Heart left ventricle (tissue), 16 donors: ENCODE measurements at regions not wholly inside any gene's neighbourhood (a gene's known extent, or its start where the extent isn't known, plus 50 kb on each side); places are given as distances from the start of the nearest gene placed in this dataset.
"Not testable (repeated sequence)": the region's sequence is repeated elsewhere in the genome, so short reads cannot be mapped to it uniquely, and the experiment has no call there.

Experiments
- ATAC-seq, 4 donors: fragments of 200-7000 bp; cut with Tn5 transposase; one replicate each; pipeline ENCODE4 v1.9.1; 2020 to 2022; ENCODE audit warnings: moderate library complexity in 4 of 4, mild to moderate bottlenecking in 3 of 4, moderate number of reproducible peaks in 1 of 4
- DNase-seq, 5 donors: peaks; one replicate each; pipeline ENCODE4 v3.0.0-alpha.2; 2020
- H3K27ac ChIP-seq, 12 donors: fragments of 200-600 bp; sonication (generic) in 4 of 12; one replicate each; pipeline versions ENCODE4 v1.5.0 to v1.8.0; 2016 to 2022; ENCODE audit warnings: mild to moderate bottlenecking in 2 of 12
- H3K27me3 ChIP-seq, 9 donors: fragments of 200-600 bp; sonication (generic) in 2 of 9; one replicate each; pipeline versions ENCODE4 v1.5.1 to v1.8.0; 2016 to 2022; ENCODE audit warnings: mild to moderate bottlenecking in 3 of 9
- H3K36me3 ChIP-seq, 9 donors: fragments of 200-600 bp; sonication (generic) in 2 of 9; one replicate each; pipeline versions ENCODE4 v1.5.0 to v1.8.0; 2018 to 2022; ENCODE audit warnings: mild to moderate bottlenecking in 2 of 9
- H3K4me1 ChIP-seq, 12 donors: fragments of 200-600 bp; sonication (generic) in 4 of 12; one replicate each; pipeline versions ENCODE4 v1.5.0 to v1.8.0; 2016 to 2022; ENCODE audit warnings: mild to moderate bottlenecking in 3 of 12
- H3K4me3 ChIP-seq, 12 donors: fragments of 200-600 bp; sonication (generic) in 4 of 12; one replicate each; pipeline versions ENCODE4 v1.5.0 to v1.8.0; 2017 to 2022; ENCODE audit warnings: mild to moderate bottlenecking in 9 of 12, moderate library complexity in 4 of 12
- H3K9me3 ChIP-seq, 12 donors: fragments of 200-600 bp; sonication (generic) in 4 of 12; one replicate each; pipeline versions ENCODE4 v1.5.0 to v1.8.0; 2016 to 2022; ENCODE audit warnings: mild to moderate bottlenecking in 1 of 12
- POLR2A ChIP-seq, 2 donors: fragments of 450-650 bp; IDR thresholded peaks; one replicate each; pipeline ENCODE4 v1.6.1; 2017; ENCODE audit warnings: antibody characterized with exemption in 2 of 2, mild to moderate bottlenecking in 2 of 2, moderate library complexity in 2 of 2
- WGBS, 4 donors: extraction: QIAGEN DNeasy Blood & Tissue Kit in 2 of 4; methylation state at CpG; one replicate each; pipeline versions ENCODE4 v1.1.5 to v1.1.7; 2013 to 2018; 5-methylcytosine and 5-hydroxymethylcytosine counted together
- intact Hi-C, 10 donors: fragments of 100-400 bp; cut with DNase I; formaldehyde crosslinking; loops; one replicate each; pipeline versions ENCODE4 v1.11.1 to v1.14.2; 2022
- TF ChIP-seq, protein P1 (sequence below), 12 donors: fragments of 200-600 bp; sonication (generic) in 4 of 12; IDR thresholded peaks; one replicate each; pipeline versions ENCODE4 v1.5.0 to v1.8.0; 2018 to 2022; ENCODE audit warnings: antibody characterized with exemption in 12 of 12, mild to moderate bottlenecking in 5 of 12
- donor health status: ischemic (EF 13 %, LVEDD 7.1; RV severe dilation, severe dysfunction).
- donor health status: healthy with polysubstance abuse.
- donor health status: DM: no; HTN: yes; CAD: no.
- donor health status: DM: no; HTN: no; CAD: no.
- donor health status: ischemic (EF 25% LVEDD 6.9; RV normal size, moderate dysfunction).
- donor health status: ischemic (EF 25% LVEDD 5.7; RV mildly dilated, moderate dysfunction).
- donor health status: healthy.
- donor health status: DM: yes; HTN: yes; CAD: no.
- donor health status: ischemic (EF 35%, LVEDD 5.7; RV mildly dilated, moderate dysfunction).
- donor health status: nonischemic (EF 11% LVEDD 7.7; RV severe dilation, severe dysfunction).
- donor health status: DM: yes; HTN: yes; CAD: no.
- donor health status: PGD.
- donor health status: ischemic (EF 29% LVEDD 5.4; RV normal size, mild dysfunction).
- donor health status: nonischemic (EF 23%, LVEDD 6.1; RV moderate dilation, normal function).

DNA sequence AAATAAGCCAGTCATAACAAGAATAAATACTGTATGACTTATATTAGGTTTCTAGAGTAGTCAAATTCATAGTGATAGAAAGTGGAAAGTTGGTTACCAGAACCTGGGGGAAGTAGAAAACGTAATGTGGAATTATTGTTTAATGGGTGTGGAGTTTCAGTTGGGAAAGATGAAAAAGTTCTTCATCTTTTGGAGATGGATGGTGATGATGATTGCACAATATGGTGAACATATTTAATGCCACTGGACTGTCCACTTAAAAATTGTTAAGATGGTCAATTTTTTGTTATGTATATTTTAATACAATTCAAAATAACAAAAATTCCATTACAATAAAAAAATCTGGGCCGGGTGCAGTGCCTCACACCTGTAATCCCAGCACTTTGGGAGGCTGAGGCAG, 289.6 kb downstream of the ZIC3 start:
- Histone ChIP-seq H3K4me3 (no peak overlapping the region), H3K27me3 (no peaks in the 10 kb centered on the region), H3K9me3 (no peaks in the 10 kb centered on the region), H3K4me1 (no peaks in the 10 kb centered on the region), H3K36me3 (no peaks in the 10 kb centered on the region), H3K27ac (no peak overlapping the region)
- WGBS, 4 donors = 38 to 75% (median 45%) methylated on average over 2 of the region's 2 CpGs
- no peak for ATAC-seq
- no peak for DNase-seq
- TF ChIP-seq, protein P1, sequence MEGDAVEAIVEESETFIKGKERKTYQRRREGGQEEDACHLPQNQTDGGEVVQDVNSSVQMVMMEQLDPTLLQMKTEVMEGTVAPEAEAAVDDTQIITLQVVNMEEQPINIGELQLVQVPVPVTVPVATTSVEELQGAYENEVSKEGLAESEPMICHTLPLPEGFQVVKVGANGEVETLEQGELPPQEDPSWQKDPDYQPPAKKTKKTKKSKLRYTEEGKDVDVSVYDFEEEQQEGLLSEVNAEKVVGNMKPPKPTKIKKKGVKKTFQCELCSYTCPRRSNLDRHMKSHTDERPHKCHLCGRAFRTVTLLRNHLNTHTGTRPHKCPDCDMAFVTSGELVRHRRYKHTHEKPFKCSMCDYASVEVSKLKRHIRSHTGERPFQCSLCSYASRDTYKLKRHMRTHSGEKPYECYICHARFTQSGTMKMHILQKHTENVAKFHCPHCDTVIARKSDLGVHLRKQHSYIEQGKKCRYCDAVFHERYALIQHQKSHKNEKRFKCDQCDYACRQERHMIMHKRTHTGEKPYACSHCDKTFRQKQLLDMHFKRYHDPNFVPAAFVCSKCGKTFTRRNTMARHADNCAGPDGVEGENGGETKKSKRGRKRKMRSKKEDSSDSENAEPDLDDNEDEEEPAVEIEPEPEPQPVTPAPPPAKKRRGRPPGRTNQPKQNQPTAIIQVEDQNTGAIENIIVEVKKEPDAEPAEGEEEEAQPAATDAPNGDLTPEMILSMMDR (IDR thresholded peaks at IDR 0.05) = no peak
- no peak for TF ChIP-seq POLR2A (IDR thresholded peaks at IDR 0.05)
- intact Hi-C loops = no loop called here

DNA sequence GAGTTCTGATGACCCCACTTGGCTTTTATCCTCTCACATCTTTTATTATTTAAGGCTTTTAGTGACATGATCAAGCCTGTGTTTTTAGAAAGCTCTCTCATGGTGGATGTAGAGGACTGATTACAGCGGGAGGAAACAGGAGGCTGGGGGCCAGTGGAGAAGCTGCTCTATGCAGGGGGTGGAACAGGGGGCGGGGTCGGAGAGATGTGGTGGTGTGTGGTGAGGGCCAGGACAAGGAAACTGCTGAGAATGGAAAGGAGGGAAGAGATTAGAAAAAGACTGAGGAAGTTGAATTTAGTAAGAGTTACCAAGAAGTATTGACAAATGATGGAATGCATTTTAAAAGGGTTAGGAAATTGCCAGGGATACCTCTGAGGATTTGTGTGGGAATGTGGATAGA, 292.2 kb downstream of the ZIC3 start:
- Histone ChIP-seq H3K27ac (no peak overlapping the region), H3K4me1 (no peaks in the 10 kb centered on the region), H3K9me3 (no peaks in the 10 kb centered on the region), H3K4me3 (no peak overlapping the region), H3K27me3 (no peaks in the 10 kb centered on the region), H3K36me3 (no peaks in the 10 kb centered on the region)
- TF ChIP-seq, protein P1 (IDR thresholded peaks at IDR 0.05) = no peak
- TF ChIP-seq POLR2A (IDR thresholded peaks at IDR 0.05) = no peak
- WGBS, 4 donors = 18 to 28% (median 26%) methylated on average over 3 of the region's 3 CpGs
- ATAC-seq (no peak), DNase-seq (no peak)
- intact Hi-C loops = no loop called here

DNA sequence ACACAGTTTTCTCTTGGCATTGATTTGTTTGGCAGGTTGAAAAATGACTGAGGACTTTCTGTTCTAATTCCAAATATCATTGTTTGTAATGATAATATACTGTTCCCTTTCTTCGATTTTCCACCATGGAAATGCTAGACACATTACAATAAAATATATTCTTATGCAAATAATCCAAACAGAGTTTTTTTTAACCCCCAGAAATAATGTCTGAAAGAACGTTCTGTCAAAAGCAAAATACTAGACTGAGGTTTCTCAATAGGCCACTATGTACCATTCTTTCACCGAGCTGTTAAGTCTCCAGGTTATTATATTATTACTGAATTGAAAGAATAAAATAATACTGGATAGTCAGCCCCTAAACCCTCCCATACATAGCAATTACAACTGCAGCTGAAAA, 312.5 kb downstream of the ZIC3 start:
- Histone ChIP-seq H3K36me3 (no peaks in the 10 kb centered on the region), H3K4me1 (no peaks in the 10 kb centered on the region), H3K27me3 (peaks cover 0 to 5% (median 0%) of the 10 kb centered on the region in 9 donors), H3K9me3 (no peaks in the 10 kb centered on the region), H3K4me3 (no peak overlapping the region), H3K27ac (no peak overlapping the region)
- ATAC-seq (no peak), DNase-seq (no peak)
- intact Hi-C loops = no loop called here
- 61 to 75% (median 67%) methylated on average over 3 of the region's 3 CpGs for WGBS, 4 donors
- TF ChIP-seq POLR2A (IDR thresholded peaks at IDR 0.05) = no peak
- TF ChIP-seq, protein P1 (IDR thresholded peaks at IDR 0.05) = no peak

DNA sequence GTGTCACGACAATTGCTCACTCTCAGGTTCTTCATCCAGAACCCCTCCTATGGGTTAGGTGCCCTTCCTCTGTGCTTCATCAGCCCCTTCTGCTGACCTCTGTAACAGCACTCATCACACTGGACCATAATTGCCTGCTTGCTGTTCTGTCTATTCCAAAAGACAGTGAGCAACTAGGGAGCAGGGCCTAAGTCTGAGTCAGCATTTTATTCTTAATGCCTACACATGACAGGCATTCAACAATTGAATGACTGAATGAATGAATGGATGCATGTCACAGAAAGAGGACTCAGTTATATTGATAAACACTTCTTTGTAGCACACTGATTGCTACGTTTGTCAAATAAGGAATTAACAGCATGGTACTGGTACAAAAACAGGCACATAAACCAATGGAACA, 317.0 kb downstream of the ZIC3 start:
- intact Hi-C loops = no loop called here
- Histone ChIP-seq H3K27ac (no peak overlapping the region), H3K4me3 (no peak overlapping the region), H3K4me1 (no peaks in the 10 kb centered on the region), H3K9me3 (peaks cover 0 to 8% (median 0%) of the 10 kb centered on the region in 12 donors), H3K27me3 (peaks cover 0 to 5% (median 0%) of the 10 kb centered on the region in 9 donors), H3K36me3 (no peaks in the 10 kb centered on the region)
- DNase-seq (no peak), ATAC-seq (no peak)
- WGBS, 4 donors = 70 to 78% (median 73%) methylated on average over 2 of the region's 2 CpGs
- TF ChIP-seq POLR2A (IDR thresholded peaks at IDR 0.05) = no peak
- TF ChIP-seq, protein P1 (IDR thresholded peaks at IDR 0.05) = no peak

DNA sequence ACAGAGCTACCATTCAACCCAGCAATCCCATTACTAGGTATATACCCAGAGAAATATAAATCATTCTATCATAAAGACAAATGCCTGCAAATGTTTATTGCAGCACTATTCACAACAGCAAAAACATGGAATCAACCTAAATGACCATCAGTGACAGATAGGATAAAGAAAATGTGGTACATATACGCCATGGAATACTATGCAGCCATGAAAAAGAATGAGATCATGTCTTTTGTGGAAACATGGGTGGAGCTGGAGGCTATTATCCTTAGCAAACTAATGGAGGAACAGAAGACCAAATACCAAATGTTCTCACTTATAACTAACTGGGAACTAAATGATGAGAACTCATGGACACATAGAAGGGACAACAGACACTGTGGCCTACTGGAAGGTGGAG, 318.9 kb downstream of the ZIC3 start:
- not testable (repeated sequence) for H3K27ac ChIP-seq, ATAC-seq
- WGBS, 4 donors = 44 to 73% (median 56%) methylated on average over 1 of the region's 1 CpG

More for the DNA sequence above, 318.9 kb downstream of the ZIC3 start:
- intact Hi-C loops, H3K36me3 ChIP-seq, H3K4me1 ChIP-seq, H3K4me3 ChIP-seq, H3K9me3 ChIP-seq, DNase-seq, H3K27me3 ChIP-seq: not testable (repeated sequence)
